SU-DHL-6 (cell line): ENCODE measurements at regions not wholly inside any gene's neighbourhood (a gene's known extent, or its start where the extent isn't known, plus 50 kb on each side); places are given as distances from the start of the nearest gene placed in this dataset.

Experiments used
- H2AFZ ChIP-seq: fragments of 200-600 bp; sonication (generic); 2 replicates; pipeline ENCODE4 v1.6.1; 2014; ENCODE audit warnings: low read depth, mild to moderate bottlenecking, moderate library complexity, mixed read lengths, antibody characterized with exemption, low read length; ENCODE audit not compliant: severe bottlenecking
- H3F3A ChIP-seq: fragments of 200-600 bp; shearing (Covaris generic); 2 replicates; pipeline ENCODE4 v1.6.0; 2016; ENCODE audit warnings: antibody characterized with exemption, mild to moderate bottlenecking; ENCODE audit not compliant: insufficient read depth
- H3K27ac ChIP-seq: fragments of 200-600 bp; sonication (generic); 2 replicates; pipeline ENCODE4 v1.5.1; 2016; ENCODE audit warnings: low read depth, mild to moderate bottlenecking, low read length, moderate library complexity, mixed read lengths
- H3K27me3 ChIP-seq: fragments of 200-600 bp; sonication (generic), shearing (Covaris generic); 2 replicates; pipeline ENCODE4 v1.6.0; 2014; ENCODE audit warnings: mild to moderate bottlenecking, low read length
- H3K36me3 ChIP-seq: fragments of 200-600 bp; sonication (generic); 2 replicates; pipeline ENCODE4 v1.6.1; 2014; ENCODE audit warnings: mild to moderate bottlenecking, low read length, mixed read lengths
- H3K4me2 ChIP-seq: fragments of 300-600, 200-600 bp; shearing (Covaris generic), sonication (generic); 2 replicates; pipeline ENCODE4 v1.6.0; 2014; ENCODE audit warnings: low read length, low read depth, mild to moderate bottlenecking; ENCODE audit not compliant: poor library complexity, severe bottlenecking
- H3K4me3 ChIP-seq: fragments of 200-600 bp; sonication (generic); 2 replicates; pipeline ENCODE4 v1.5.1; 2014; ENCODE audit warnings: antibody characterized with exemption, low read length, mild to moderate bottlenecking, mixed read lengths; ENCODE audit not compliant: insufficient read depth, poor library complexity, severe bottlenecking
- H3K79me2 ChIP-seq: fragments of 200-600 bp; sonication (generic); 2 replicates; pipeline ENCODE4 v1.6.1; 2014; ENCODE audit warnings: mild to moderate bottlenecking, low read length, moderate library complexity; ENCODE audit not compliant: insufficient read depth
- H3K9ac ChIP-seq: fragments of 200-600 bp; sonication (generic); 2 replicates; pipeline ENCODE4 v1.7.0; 2014; ENCODE audit warnings: mild to moderate bottlenecking, low read length
- H3K9me2 ChIP-seq: fragments of 200-600 bp; sonication (generic); replicated peaks from 2 replicates; pipeline ENCODE4 v1.6.1; 2014; ENCODE audit warnings: low read length; ENCODE audit not compliant: insufficient read depth
- H3K9me3 ChIP-seq: fragments of 200-600 bp; sonication (generic); 2 replicates; pipeline ENCODE4 v1.6.1; 2014; ENCODE audit warnings: low read length, mixed read lengths; ENCODE audit not compliant: insufficient read depth
- H4K20me1 ChIP-seq: fragments of 200-600 bp; sonication (generic); 2 replicates; pipeline ENCODE4 v1.6.1; 2014; ENCODE audit warnings: low read depth, mild to moderate bottlenecking, antibody characterized with exemption, low read length, moderate library complexity, mixed read lengths
- EZH2phosphoT487 ChIP-seq: fragments of 200-600 bp; sonication (generic), shearing (Covaris generic); conservative IDR thresholded peaks from 2 replicates; pipeline ENCODE4 v1.6.1; 2018; ENCODE audit warnings: mild to moderate bottlenecking, antibody characterized with exemption, low read length, moderate library complexity, mixed read lengths
- TF ChIP-seq, protein P1 (sequence below): fragments of 200-600 bp; sonication (generic); IDR thresholded peaks from one replicate; pipeline ENCODE4 v1.5.1; 2017; ENCODE audit warnings: antibody characterized with exemption, mild to moderate bottlenecking, low read length, moderate library complexity; ENCODE audit not compliant: insufficient read depth, poor library complexity, severe bottlenecking

DNA sequence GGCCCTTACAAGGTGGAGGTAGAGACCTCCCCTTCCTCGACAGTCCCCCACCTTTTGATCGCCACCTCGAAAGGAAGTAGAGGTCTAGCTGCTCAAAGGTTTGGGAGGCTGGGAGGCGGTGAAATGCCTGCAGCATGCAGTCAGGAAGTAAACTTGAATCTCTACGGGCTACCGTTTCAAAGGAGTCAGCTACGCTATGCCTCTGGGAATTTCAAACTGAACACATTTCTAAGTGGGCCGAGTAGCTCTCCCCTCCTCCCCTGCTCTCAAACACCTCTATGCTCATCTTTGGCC, 68.0 kb downstream of the CXCL12 start:
- no peak overlapping the region for H3K27ac ChIP-seq
- H3K9me2 ChIP-seq, result no peaks in the 10 kb centered on the region
- H3K36me3 ChIP-seq, result no peaks in the 10 kb centered on the region
- no peak overlapping the region for H3K9ac ChIP-seq
- no peaks in the 10 kb centered on the region for H3K27me3 ChIP-seq
- H4K20me1 ChIP-seq, result no peaks in the 10 kb centered on the region
- no peaks in the 10 kb centered on the region for H3K79me2 ChIP-seq
- H3F3A ChIP-seq, result no peaks in the 10 kb centered on the region
- no peak for TF ChIP-seq EZH2phosphoT487
- TF ChIP-seq, protein P1, sequence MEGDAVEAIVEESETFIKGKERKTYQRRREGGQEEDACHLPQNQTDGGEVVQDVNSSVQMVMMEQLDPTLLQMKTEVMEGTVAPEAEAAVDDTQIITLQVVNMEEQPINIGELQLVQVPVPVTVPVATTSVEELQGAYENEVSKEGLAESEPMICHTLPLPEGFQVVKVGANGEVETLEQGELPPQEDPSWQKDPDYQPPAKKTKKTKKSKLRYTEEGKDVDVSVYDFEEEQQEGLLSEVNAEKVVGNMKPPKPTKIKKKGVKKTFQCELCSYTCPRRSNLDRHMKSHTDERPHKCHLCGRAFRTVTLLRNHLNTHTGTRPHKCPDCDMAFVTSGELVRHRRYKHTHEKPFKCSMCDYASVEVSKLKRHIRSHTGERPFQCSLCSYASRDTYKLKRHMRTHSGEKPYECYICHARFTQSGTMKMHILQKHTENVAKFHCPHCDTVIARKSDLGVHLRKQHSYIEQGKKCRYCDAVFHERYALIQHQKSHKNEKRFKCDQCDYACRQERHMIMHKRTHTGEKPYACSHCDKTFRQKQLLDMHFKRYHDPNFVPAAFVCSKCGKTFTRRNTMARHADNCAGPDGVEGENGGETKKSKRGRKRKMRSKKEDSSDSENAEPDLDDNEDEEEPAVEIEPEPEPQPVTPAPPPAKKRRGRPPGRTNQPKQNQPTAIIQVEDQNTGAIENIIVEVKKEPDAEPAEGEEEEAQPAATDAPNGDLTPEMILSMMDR, result no peak
- no peaks in the 10 kb centered on the region for H3K9me3 ChIP-seq
- no peak overlapping the region for H3K4me3 ChIP-seq
- H2AFZ ChIP-seq, result no peak overlapping the region
- H3K4me2 ChIP-seq, result no peak overlapping the region

DNA sequence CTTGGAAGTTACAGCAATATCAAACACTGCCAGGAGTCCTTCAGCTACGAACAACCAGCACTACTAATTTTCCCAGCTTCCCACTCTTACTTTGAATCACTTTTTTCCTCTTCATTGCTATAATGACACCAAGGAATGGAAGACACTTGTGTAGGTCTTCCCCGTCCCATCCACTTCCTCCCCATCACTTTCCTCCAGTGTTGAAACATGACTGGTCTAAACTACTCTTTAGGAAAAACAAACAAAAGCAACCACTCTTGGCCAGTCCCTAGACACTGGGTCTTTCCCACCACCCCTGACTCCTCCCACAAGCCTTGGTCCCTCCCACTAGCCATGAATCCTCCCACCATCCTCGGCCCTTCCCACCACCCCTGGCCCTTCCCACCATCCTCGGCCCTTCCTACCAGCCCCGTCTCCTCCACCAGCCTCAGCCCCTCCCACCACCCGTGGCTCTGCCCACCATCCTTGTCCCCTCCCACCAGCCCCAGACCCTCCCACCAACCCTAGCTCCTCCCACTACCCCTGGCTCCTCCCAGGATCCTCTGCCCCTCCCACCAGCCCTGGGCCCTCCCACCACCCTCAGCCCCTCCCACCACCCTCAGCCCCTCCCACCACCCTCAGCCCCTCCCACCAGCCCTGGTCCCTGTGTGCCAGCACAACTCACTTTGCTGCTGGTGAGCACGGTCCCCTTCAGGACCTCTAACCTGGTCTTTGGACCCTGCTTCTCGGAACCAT, 68.5 kb downstream of the CXCL12 start:
- no peaks in the 10 kb centered on the region for H3K9me2 ChIP-seq
- H3K36me3 ChIP-seq, result no peaks in the 10 kb centered on the region
- H3K9me3 ChIP-seq, result no peaks in the 10 kb centered on the region
- H3K9ac ChIP-seq, result no peak overlapping the region
- H4K20me1 ChIP-seq, result no peaks in the 10 kb centered on the region
- no peak overlapping the region for H3K27ac ChIP-seq
- no peak overlapping the region for H2AFZ ChIP-seq
- TF ChIP-seq, protein P1, result no peak
- TF ChIP-seq EZH2phosphoT487, result no peak
- no peak overlapping the region for H3K4me3 ChIP-seq
- no peak overlapping the region for H3K4me2 ChIP-seq
- no peaks in the 10 kb centered on the region for H3F3A ChIP-seq
- H3K27me3 ChIP-seq, result no peaks in the 10 kb centered on the region
- H3K79me2 ChIP-seq, result no peaks in the 10 kb centered on the region

DNA sequence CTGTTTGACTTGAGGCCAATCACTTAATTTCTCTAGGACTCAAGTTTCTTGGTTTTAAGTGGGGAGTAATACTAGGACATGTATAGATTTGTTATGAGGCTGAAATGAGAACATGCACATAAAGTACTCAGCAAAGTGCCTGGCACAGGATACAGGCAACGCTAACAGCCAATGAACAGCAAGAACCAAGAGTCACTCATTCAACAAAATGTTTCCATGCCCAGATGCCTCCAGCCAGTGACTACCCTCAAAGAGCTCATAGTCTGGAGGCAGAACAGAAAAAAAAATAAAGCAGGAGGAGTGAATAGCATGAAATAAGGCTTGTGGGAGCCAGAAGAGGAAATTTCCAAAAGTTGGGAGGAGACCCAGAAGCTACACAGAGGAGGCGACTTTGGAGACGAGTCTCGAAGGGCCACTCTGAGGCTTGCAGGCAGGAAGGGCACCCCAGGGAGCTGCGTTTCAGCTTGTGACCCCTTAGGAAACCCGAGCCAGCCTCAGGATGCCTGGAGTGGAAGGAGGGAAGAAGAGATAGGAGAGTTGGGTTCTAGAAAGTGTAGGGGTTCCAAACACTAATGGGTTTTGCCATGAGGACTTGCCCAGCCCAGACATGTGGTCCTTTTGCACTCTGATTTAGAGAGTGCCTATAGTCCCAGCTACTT, 70.0 kb downstream of the CXCL12 start:
- no peak for TF ChIP-seq EZH2phosphoT487
- TF ChIP-seq, protein P1, result no peak

More for the DNA sequence above, 70.0 kb downstream of the CXCL12 start:
- H3K27ac ChIP-seq, result no peak overlapping the region
- H3K9me3 ChIP-seq, result no peaks in the 10 kb centered on the region
- H3K4me3 ChIP-seq, result no peak overlapping the region
- no peaks in the 10 kb centered on the region for H3K79me2 ChIP-seq
- H3K4me2 ChIP-seq, result no peak overlapping the region
- H3K27me3 ChIP-seq, result no peaks in the 10 kb centered on the region
- no peaks in the 10 kb centered on the region for H3K36me3 ChIP-seq
- H3K9ac ChIP-seq, result no peak overlapping the region
- no peak overlapping the region for H2AFZ ChIP-seq
- H4K20me1 ChIP-seq, result no peaks in the 10 kb centered on the region
- H3K9me2 ChIP-seq, result no peaks in the 10 kb centered on the region
- H3F3A ChIP-seq, result no peaks in the 10 kb centered on the region
